ENCODE measurements at regions not wholly inside any gene's neighbourhood (a gene's known extent, or its start where the extent isn't known, plus 50 kb on each side); places are given as distances from the start of the nearest gene placed in this dataset.

DNA sequence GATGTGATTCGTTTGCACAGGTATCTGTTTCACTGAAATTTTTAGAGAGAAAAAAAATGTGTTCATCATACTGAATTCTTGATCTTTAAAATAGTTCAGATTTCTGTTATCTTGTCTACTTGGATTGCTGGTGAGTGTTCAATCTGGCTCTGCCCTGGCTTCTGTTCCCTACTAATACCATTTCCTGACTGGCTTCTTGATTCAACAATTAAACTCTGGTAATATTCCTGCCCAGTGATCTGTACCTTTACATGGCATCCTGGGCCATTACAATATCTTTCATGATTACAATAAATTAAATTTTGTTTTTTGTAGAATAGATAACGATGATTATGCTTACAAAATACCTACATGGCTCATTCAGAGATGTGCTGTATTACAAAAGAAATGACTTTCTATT is 1388.0 kb upstream of the TENM3 start:
- Histone ChIP-seq H3K4me3 (no peak overlapping the region), H3K4me2 (ENCODE audit: control insufficient read depth, insufficient read depth) (no peak overlapping the region), H3K27ac (ENCODE audit: control insufficient read depth, insufficient read depth) (no peak overlapping the region), H2AFZ (ENCODE audit: control insufficient read depth, low read depth, low read length) (no peak overlapping the region), H3K9ac (ENCODE audit: control insufficient read depth, insufficient read depth, low read length) (no peak overlapping the region), H3K79me2 (ENCODE audit: control insufficient read depth, insufficient read depth, low read length) (no peaks in the 10 kb centered on the region), H4K20me1 (ENCODE audit: control insufficient read depth, insufficient read depth) (no peaks in the 10 kb centered on the region), H3K27me3 (replicated peaks in 1 of 2; ENCODE audit: control insufficient read depth in 2 of 2, insufficient read depth in 2 of 2, low read length in 1 of 2) (no peaks in the 10 kb centered on the region), H3K4me1 (ENCODE audit: control insufficient read depth, insufficient read depth, low read length) (no peaks in the 10 kb centered on the region), H3K36me3 (ENCODE audit: control insufficient read depth in 2 of 2, insufficient read depth in 2 of 2, low read length in 1 of 2) (no peaks in the 10 kb centered on the region), H3K9me3 (replicated peaks; ENCODE audit: control insufficient read depth, insufficient read depth, low read length) (no peaks in the 10 kb centered on the region)
- ChIA-PET SMC1A (ENCODE audit: uncharacterized antibody, unreplicated experiment) (no interaction called here), RAD21 (ENCODE audit: unreplicated experiment) (no interaction called here), CTCF (no interaction called here), POLR2A (no interaction called here)
- in situ Hi-C loops (cut with MboI) = no loop called here
- ATAC-seq (no peak), FAIRE-seq (no peak), DNase-seq (ENCODE audit: low read depth, low spot score) (no peak)
- intact Hi-C loops (cut with micrococcal nuclease; ENCODE audit: unreplicated experiment) = no loop called here
- TF ChIP-seq CBX5 (IDR thresholded peaks at IDR 0.05; ENCODE audit: low read depth) = no peak
- TF ChIP-seq RELB (IDR thresholded peaks at IDR 0.05; ENCODE audit: low read depth) = no peak
- TF ChIP-seq PAX8 (IDR thresholded peaks at IDR 0.05) = no peak
- WGBS (ENCODE audit: insufficient coverage, insufficient replicate concordance, low lambda C conversion rate, missing lambda C conversion rate) = 0% methylated on average over 2 of the region's 2 CpGs
- no TSS peak for BruUV-seq (replicated peaks)

DNA sequence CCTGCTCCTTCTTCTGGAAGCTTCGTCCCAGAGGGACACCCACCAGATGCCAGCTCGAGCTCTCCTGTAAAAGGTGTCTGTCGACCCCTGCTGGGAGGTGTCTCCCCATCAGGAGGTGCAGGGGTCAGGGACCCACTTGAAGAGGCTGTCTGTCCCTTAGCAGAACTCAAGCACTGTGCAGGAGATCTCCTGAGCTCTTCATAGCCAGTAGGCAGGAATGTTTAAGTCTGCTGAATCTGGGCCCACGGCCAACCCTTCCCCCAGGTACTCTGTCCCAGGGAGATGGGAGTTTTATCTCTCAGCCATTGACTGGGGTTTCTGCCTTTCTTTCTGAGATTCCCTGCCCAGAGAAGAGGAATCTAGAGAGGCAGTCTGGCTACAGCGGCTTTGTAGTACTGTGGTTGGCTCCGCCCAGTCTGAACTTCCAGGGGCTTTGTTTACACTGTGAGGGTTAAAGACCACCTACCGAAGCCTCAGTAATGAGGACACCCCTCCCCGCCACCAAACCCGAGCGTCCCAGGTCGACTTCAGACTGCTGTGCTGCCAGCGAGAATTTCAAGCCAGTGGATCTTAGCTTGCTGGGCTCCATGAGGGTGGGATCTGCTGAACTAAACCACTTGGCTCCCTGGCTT is 1383.0 kb upstream of the TENM3 start:
- POLR2A ChIA-PET = no interaction called here
- Histone ChIP-seq H3K9me3 (replicated peaks; ENCODE audit: control insufficient read depth, insufficient read depth, low read length) (no peaks in the 10 kb centered on the region), H3K27me3 (replicated peaks in 1 of 2; ENCODE audit: control insufficient read depth in 2 of 2, insufficient read depth in 2 of 2, low read length in 1 of 2) (no peaks in the 10 kb centered on the region; a peak in 1 of 4 replicates), H2AFZ (ENCODE audit: control insufficient read depth, low read depth, low read length) (no peak overlapping the region), H3K4me2 (ENCODE audit: control insufficient read depth, insufficient read depth) (no peak overlapping the region), H3K79me2 (ENCODE audit: control insufficient read depth, insufficient read depth, low read length) (no peaks in the 10 kb centered on the region), H3K27ac (ENCODE audit: control insufficient read depth, insufficient read depth) (no peak overlapping the region), H3K4me3 (no peak overlapping the region), H3K36me3 (ENCODE audit: control insufficient read depth in 2 of 2, insufficient read depth in 2 of 2, low read length in 1 of 2) (no peaks in the 10 kb centered on the region), H4K20me1 (ENCODE audit: control insufficient read depth, insufficient read depth) (no peaks in the 10 kb centered on the region), H3K4me1 (ENCODE audit: control insufficient read depth, insufficient read depth, low read length) (no peaks in the 10 kb centered on the region), H3K9ac (ENCODE audit: control insufficient read depth, insufficient read depth, low read length) (no peak overlapping the region)
- intact Hi-C loops (cut with micrococcal nuclease; ENCODE audit: unreplicated experiment) = no loop called here
- BruUV-seq (replicated peaks) = no TSS peak
- RAD21 ChIA-PET (ENCODE audit: unreplicated experiment) = no interaction called here
- CTCF ChIA-PET = no interaction called here
- 14% methylated on average over 12 of the region's 12 CpGs for WGBS (ENCODE audit: insufficient coverage, insufficient replicate concordance, low lambda C conversion rate, missing lambda C conversion rate)
- in situ Hi-C loops (cut with MboI) = no loop called here
- no peak for ATAC-seq
- no peak for FAIRE-seq
- DNase-seq (ENCODE audit: low read depth, low spot score) = no peak
- SMC1A ChIA-PET (ENCODE audit: uncharacterized antibody, unreplicated experiment) = no interaction called here
- no peak for TF ChIP-seq NFXL1 (IDR thresholded peaks at IDR 0.05; ENCODE audit: borderline replicate concordance)
- TF ChIP-seq TARDBP (IDR thresholded peaks at IDR 0.05; ENCODE audit: borderline replicate concordance) = no peak
- no peak for TF ChIP-seq POLR2A (IDR thresholded peaks at IDR 0.05; ENCODE audit: low read depth, low read length)
- no peak for TF ChIP-seq ZNF274 (IDR thresholded peaks at IDR 0.05; ENCODE audit: insufficient read depth, insufficient read length)
- TF ChIP-seq ETV6 (conservative IDR thresholded peaks at IDR 0.05 in 1 of 2, IDR thresholded peaks at IDR 0.05 in 1 of 2; ENCODE audit: borderline replicate concordance in 1 of 2, low read depth in 1 of 2) = no peak
- no peak for TF ChIP-seq PAX5 (IDR thresholded peaks at IDR 0.05; ENCODE audit: borderline replicate concordance, low read depth, low read length)
- no peak for TF ChIP-seq HCFC1 (IDR thresholded peaks at IDR 0.05; ENCODE audit: low read length)
- no peak for TF ChIP-seq SMARCA5 (IDR thresholded peaks at IDR 0.05)
- TF ChIP-seq DPF2 (IDR thresholded peaks at IDR 0.05) = no peak
- TF ChIP-seq, protein P1, sequence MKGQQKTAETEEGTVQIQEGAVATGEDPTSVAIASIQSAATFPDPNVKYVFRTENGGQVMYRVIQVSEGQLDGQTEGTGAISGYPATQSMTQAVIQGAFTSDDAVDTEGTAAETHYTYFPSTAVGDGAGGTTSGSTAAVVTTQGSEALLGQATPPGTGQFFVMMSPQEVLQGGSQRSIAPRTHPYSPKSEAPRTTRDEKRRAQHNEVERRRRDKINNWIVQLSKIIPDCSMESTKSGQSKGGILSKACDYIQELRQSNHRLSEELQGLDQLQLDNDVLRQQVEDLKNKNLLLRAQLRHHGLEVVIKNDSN (IDR thresholded peaks at IDR 0.05; ENCODE audit: borderline replicate concordance, extremely low read length, insufficient read depth, low read depth, low read length) = no peak
- TF ChIP-seq POLR2AphosphoS5 (IDR thresholded peaks at IDR 0.05; ENCODE audit: low read length) = no peak
- TF ChIP-seq NR2C1 (IDR thresholded peaks at IDR 0.05) = no peak

Data from GM12878 (cell line).